Peyer's patch (tissue), 4 donors: ENCODE measurements at regions not wholly inside any gene's neighbourhood (a gene's known extent, or its start where the extent isn't known, plus 50 kb on each side); places are given as distances from the start of the nearest gene placed in this dataset.

Experiments used
- DNase-seq, 3 donors: peaks; one replicate each; pipeline ENCODE4 v3.0.0-alpha.2; 2017 to 2019
- H3K27ac ChIP-seq, 4 donors: fragments of 200-600 bp; sonication (generic); one replicate each; pipeline ENCODE4 v1.5.1; 2016 to 2019
- H3K27me3 ChIP-seq, 2 donors: fragments of 200-600 bp; sonication (generic); one replicate each; pipeline ENCODE4 v1.5.1; 2019
- H3K36me3 ChIP-seq, 3 donors: fragments of 200-600 bp; sonication (generic); one replicate each; pipeline ENCODE4 v1.5.1; 2016 to 2019
- H3K4me1 ChIP-seq, 4 donors: fragments of 200-600 bp; sonication (generic); one replicate each; pipeline ENCODE4 v1.5.1; 2016 to 2019
- H3K4me3 ChIP-seq, 4 donors: fragments of 200-600 bp; sonication (generic); 1 replicate in 3 of 4; 2 replicates in 1 of 4; pipeline ENCODE4 v1.5.1; 2016 to 2019; ENCODE audit warnings: mild to moderate bottlenecking in 1 of 4
- H3K9me3 ChIP-seq, 4 donors: fragments of 200-600 bp; sonication (generic); one replicate each; pipeline ENCODE4 v1.5.1; 2016 to 2019; ENCODE audit warnings: mild to moderate bottlenecking in 1 of 4
- CTCF ChIP-seq, 6 experiments: fragments of 450-650 bp in 4 of 6; fragments of 200-600 bp in 2 of 6; sonication (generic) in 1 of 6; IDR thresholded peaks; one replicate each; pipeline ENCODE4 v1.5.1; 2017 to 2019; ENCODE audit warnings: antibody characterized with exemption in 6 of 6, mild to moderate bottlenecking in 3 of 6, moderate library complexity in 1 of 6
- POLR2A ChIP-seq, 2 donors: fragments of 450-650 bp; IDR thresholded peaks; one replicate each; pipeline ENCODE4 v1.5.1; 2017; ENCODE audit warnings: antibody characterized with exemption in 2 of 2, mild to moderate bottlenecking in 2 of 2, moderate library complexity in 2 of 2

GRCh38 chr16:48942996-48943395 is 333.0 kb upstream of the N4BP1 start:
- Histone ChIP-seq H3K9me3 (no peaks in the 10 kb centered on the region), H3K4me3 (no peak overlapping the region), H3K27me3 (no peaks in the 10 kb centered on the region), H3K27ac (no peak overlapping the region), H3K4me1 (no peaks in the 10 kb centered on the region), H3K36me3 (no peaks in the 10 kb centered on the region)
- no peak for DNase-seq
- TF ChIP-seq CTCF (IDR thresholded peaks at IDR 0.05) (no peak), POLR2A (IDR thresholded peaks at IDR 0.05) (no peak)

- no peaks in the 10 kb centered on the region for H3K9me3 ChIP-seq
- no peaks in the 10 kb centered on the region for H3K27me3 ChIP-seq
- no peak for TF ChIP-seq POLR2A (IDR thresholded peaks at IDR 0.05)
- no peak for TF ChIP-seq CTCF (IDR thresholded peaks at IDR 0.05)
- no peak overlapping the region for H3K4me3 ChIP-seq
- H3K4me1 ChIP-seq, result no peaks in the 10 kb centered on the region
- no peaks in the 10 kb centered on the region for H3K36me3 ChIP-seq
- no peak overlapping the region for H3K27ac ChIP-seq
- no peak for DNase-seq
These were observed 326.8 kb upstream of the N4BP1 start for GRCh38 chr16:48936811-48937210.

GRCh38 chr16:48932216-48932855 is 322.4 kb upstream of the N4BP1 start:
- H3K27ac ChIP-seq, result no peak overlapping the region
- no peaks in the 10 kb centered on the region for H3K36me3 ChIP-seq
- H3K27me3 ChIP-seq, result no peaks in the 10 kb centered on the region
- H3K4me3 ChIP-seq, result no peak overlapping the region
- no peaks in the 10 kb centered on the region for H3K4me1 ChIP-seq
- TF ChIP-seq CTCF (IDR thresholded peaks at IDR 0.05) (no peak), POLR2A (IDR thresholded peaks at IDR 0.05) (no peak)
- peaks cover 0 to 2% (median 0%) of the 10 kb centered on the region in 4 donors for H3K9me3 ChIP-seq
- no peak for DNase-seq

GRCh38 chr16:48930951-48931553 is 321.1 kb upstream of the N4BP1 start:
- no peaks in the 10 kb centered on the region for H3K36me3 ChIP-seq
- no peak overlapping the region for H3K4me3 ChIP-seq
- DNase-seq, result no peak
- no peaks in the 10 kb centered on the region for H3K4me1 ChIP-seq
- no peaks in the 10 kb centered on the region for H3K27me3 ChIP-seq
- no peak overlapping the region for H3K27ac ChIP-seq
- H3K9me3 ChIP-seq, result peaks cover 0 to 2% (median 0%) of the 10 kb centered on the region in 4 donors
- TF ChIP-seq CTCF (IDR thresholded peaks at IDR 0.05) (no peak), POLR2A (IDR thresholded peaks at IDR 0.05) (no peak)

GRCh38 chr16:48919791-48920190 is 309.8 kb upstream of the N4BP1 start:
- no peak for DNase-seq
- Histone ChIP-seq H3K27ac (no peak overlapping the region), H3K4me1 (no peaks in the 10 kb centered on the region), H3K27me3 (no peaks in the 10 kb centered on the region), H3K9me3 (no peaks in the 10 kb centered on the region), H3K36me3 (no peaks in the 10 kb centered on the region), H3K4me3 (no peak overlapping the region)
- TF ChIP-seq POLR2A (IDR thresholded peaks at IDR 0.05), result no peak
- TF ChIP-seq CTCF (IDR thresholded peaks at IDR 0.05), result no peak
